GM12892 (cell line): ENCODE measurements at regions not wholly inside any gene's neighbourhood (a gene's known extent, or its start where the extent isn't known, plus 50 kb on each side); places are given as distances from the start of the nearest gene placed in this dataset.

Source experiments
- POLR2A ChIP-seq: IDR thresholded peaks from 2 replicates; pipeline ENCODE4 v1.6.1; 2011; ENCODE audit warnings: low read depth, low read length, control low read depth
- POLR2AphosphoS5 ChIP-seq: IDR thresholded peaks from 2 replicates; pipeline ENCODE4 v1.6.1; 2011; ENCODE audit warnings: low read depth, low read length, control low read depth
- TAF1 ChIP-seq: IDR thresholded peaks from 2 replicates; pipeline ENCODE4 v1.6.1; 2011; ENCODE audit warnings: low read depth, mild to moderate bottlenecking, control low read depth, low read length, borderline replicate concordance

DNA sequence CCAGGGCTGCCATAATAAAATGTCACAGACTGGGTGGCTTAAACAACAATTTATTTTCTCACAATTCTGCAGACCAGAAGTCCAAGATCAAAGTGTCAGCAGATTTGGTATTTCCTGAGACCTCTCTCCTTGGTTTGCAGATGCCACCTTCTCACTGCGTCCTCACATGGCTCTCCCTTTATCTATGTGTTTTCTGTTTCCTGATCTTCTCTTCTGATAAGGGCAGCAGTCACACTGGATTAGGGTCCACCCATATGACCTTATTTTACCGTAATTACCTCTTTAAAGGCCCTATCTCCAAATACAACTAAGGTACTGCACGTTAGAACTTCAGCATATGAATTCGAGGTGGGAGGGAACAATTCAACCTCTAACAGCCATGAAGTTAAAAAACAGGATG lies 238.9 kb upstream of the API5 start:
- no peak for TF ChIP-seq POLR2AphosphoS5
- TF ChIP-seq POLR2A: no peak
- no peak for TF ChIP-seq TAF1
